ENCODE measurements at regions not wholly inside any gene's neighbourhood (a gene's known extent, or its start where the extent isn't known, plus 50 kb on each side); places are given as distances from the start of the nearest gene placed in this dataset.

- H3K36me3 ChIP-seq (replicated peaks in 1 of 2; ENCODE audit: control insufficient read depth in 1 of 2, insufficient read depth in 2 of 2, low read length in 1 of 2) = no peaks in the 10 kb centered on the region
- H4K20me1 ChIP-seq (ENCODE audit: insufficient read depth) = no peaks in the 10 kb centered on the region
- no peaks in the 10 kb centered on the region for H3K4me1 ChIP-seq (ENCODE audit: control insufficient read depth in 1 of 2, insufficient read depth in 2 of 2, low read depth in 1 of 2, low read length in 1 of 2)
- H3K4me3 ChIP-seq (ENCODE audit: low read depth in 2 of 2, low read length in 1 of 2) = no peak overlapping the region
- H2AFZ ChIP-seq (ENCODE audit: low read depth) = no peak overlapping the region
- no peaks in the 10 kb centered on the region for H3K9me2 ChIP-seq
- TF ChIP-seq, protein P1, sequence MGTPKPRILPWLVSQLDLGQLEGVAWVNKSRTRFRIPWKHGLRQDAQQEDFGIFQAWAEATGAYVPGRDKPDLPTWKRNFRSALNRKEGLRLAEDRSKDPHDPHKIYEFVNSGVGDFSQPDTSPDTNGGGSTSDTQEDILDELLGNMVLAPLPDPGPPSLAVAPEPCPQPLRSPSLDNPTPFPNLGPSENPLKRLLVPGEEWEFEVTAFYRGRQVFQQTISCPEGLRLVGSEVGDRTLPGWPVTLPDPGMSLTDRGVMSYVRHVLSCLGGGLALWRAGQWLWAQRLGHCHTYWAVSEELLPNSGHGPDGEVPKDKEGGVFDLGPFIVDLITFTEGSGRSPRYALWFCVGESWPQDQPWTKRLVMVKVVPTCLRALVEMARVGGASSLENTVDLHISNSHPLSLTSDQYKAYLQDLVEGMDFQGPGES (IDR thresholded peaks at IDR 0.05; ENCODE audit: low read depth, low read length) = no peak
- ChIA-PET POLR2A (no interaction called here), CTCF (interaction anchor here (1.4 to 3.7 kb wide), 3 partner anchors 11 to 19 kb away, joined by 3 to 18 read pairs (median 12); no protein-coding TSS in a partner anchor)
- DNase-seq = no peak
- H3K9me3 ChIP-seq = no peaks in the 10 kb centered on the region
- no peak overlapping the region for H3K4me2 ChIP-seq
- H3K79me2 ChIP-seq (ENCODE audit: insufficient read depth) = no peaks in the 10 kb centered on the region
- H3F3A ChIP-seq (replicated peaks; ENCODE audit: insufficient read depth) = no peaks in the 10 kb centered on the region
- H3K27ac ChIP-seq (ENCODE audit: low read depth in 2 of 2, low read length in 1 of 2) = no peak overlapping the region
- H3K27me3 ChIP-seq (ENCODE audit: insufficient read depth) = peaks cover 42% of the 10 kb centered on the region; the same call in 1 of the 2 replicates
- no peak overlapping the region for H3K9ac ChIP-seq
Measured at GRCh38 chr7:116120839-116121238, 89.5 kb upstream of the TES start.

GRCh38 chr7:116122972-116123595, 87.3 kb upstream of the TES start:
- Histone ChIP-seq H3K4me2 (no peak overlapping the region), H3K9ac (no peak overlapping the region), H3K9me2 (no peaks in the 10 kb centered on the region), H3F3A (replicated peaks; ENCODE audit: insufficient read depth) (no peaks in the 10 kb centered on the region), H4K20me1 (ENCODE audit: insufficient read depth) (no peaks in the 10 kb centered on the region), H3K36me3 (replicated peaks in 1 of 2; ENCODE audit: control insufficient read depth in 1 of 2, insufficient read depth in 2 of 2, low read length in 1 of 2) (no peaks in the 10 kb centered on the region), H3K27me3 (ENCODE audit: insufficient read depth) (peaks cover 27% of the 10 kb centered on the region; the same call in 1 of the 2 replicates), H3K4me1 (ENCODE audit: control insufficient read depth in 1 of 2, insufficient read depth in 2 of 2, low read depth in 1 of 2, low read length in 1 of 2) (no peaks in the 10 kb centered on the region), H2AFZ (ENCODE audit: low read depth) (no peak overlapping the region), H3K9me3 (no peaks in the 10 kb centered on the region; the same call in 1 of the 2 replicates), H3K79me2 (ENCODE audit: insufficient read depth) (no peaks in the 10 kb centered on the region), H3K4me3 (ENCODE audit: low read depth in 2 of 2, low read length in 1 of 2) (no peak overlapping the region; a peak in 1 of 4 replicates), H3K27ac (ENCODE audit: low read depth in 2 of 2, low read length in 1 of 2) (no peak overlapping the region)
- POLR2A ChIA-PET = no interaction called here
- peak; percentile 17 for DNase-seq
- TF ChIP-seq, protein P2, sequence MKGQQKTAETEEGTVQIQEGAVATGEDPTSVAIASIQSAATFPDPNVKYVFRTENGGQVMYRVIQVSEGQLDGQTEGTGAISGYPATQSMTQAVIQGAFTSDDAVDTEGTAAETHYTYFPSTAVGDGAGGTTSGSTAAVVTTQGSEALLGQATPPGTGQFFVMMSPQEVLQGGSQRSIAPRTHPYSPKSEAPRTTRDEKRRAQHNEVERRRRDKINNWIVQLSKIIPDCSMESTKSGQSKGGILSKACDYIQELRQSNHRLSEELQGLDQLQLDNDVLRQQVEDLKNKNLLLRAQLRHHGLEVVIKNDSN (IDR thresholded peaks at IDR 0.05; ENCODE audit: borderline replicate concordance, low read depth) = no peak
- TF ChIP-seq, protein P3, sequence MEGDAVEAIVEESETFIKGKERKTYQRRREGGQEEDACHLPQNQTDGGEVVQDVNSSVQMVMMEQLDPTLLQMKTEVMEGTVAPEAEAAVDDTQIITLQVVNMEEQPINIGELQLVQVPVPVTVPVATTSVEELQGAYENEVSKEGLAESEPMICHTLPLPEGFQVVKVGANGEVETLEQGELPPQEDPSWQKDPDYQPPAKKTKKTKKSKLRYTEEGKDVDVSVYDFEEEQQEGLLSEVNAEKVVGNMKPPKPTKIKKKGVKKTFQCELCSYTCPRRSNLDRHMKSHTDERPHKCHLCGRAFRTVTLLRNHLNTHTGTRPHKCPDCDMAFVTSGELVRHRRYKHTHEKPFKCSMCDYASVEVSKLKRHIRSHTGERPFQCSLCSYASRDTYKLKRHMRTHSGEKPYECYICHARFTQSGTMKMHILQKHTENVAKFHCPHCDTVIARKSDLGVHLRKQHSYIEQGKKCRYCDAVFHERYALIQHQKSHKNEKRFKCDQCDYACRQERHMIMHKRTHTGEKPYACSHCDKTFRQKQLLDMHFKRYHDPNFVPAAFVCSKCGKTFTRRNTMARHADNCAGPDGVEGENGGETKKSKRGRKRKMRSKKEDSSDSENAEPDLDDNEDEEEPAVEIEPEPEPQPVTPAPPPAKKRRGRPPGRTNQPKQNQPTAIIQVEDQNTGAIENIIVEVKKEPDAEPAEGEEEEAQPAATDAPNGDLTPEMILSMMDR (IDR thresholded peaks at IDR 0.05) = peak; percentile 93
- TF ChIP-seq GATA2 (CRISPR knock-in tag; IDR thresholded peaks at IDR 0.05) = no peak
- peak; percentile 37; the same call in 1 of the 2 replicates for TF ChIP-seq SMC3 (IDR thresholded peaks at IDR 0.05; ENCODE audit: low read depth, low read length)
- peak; percentile 65 for TF ChIP-seq RAD21 (IDR thresholded peaks at IDR 0.05; ENCODE audit: low read length)
- no peak for TF ChIP-seq TAF1 (IDR thresholded peaks at IDR 0.05; ENCODE audit: borderline replicate concordance, low read depth, low read length)
- CTCF ChIA-PET = interaction anchor here (0.7 to 3.7 kb wide), 10 partner anchors 9 to 1745 kb away, joined by 3 to 18 read pairs (median 6); no protein-coding TSS in a partner anchor
- WGBS (ENCODE audit: low lambda C conversion rate) = 14% methylated on average over 3 of the region's 3 CpGs
